ENCODE measurements at regions not wholly inside any gene's neighbourhood (a gene's known extent, or its start where the extent isn't known, plus 50 kb on each side); places are given as distances from the start of the nearest gene placed in this dataset.

- no peak for DNase-seq (ENCODE audit: low spot score)
- in situ Hi-C loops (cut with MboI; ENCODE audit: low pct_unique_long_range_greater_than_20kb, low sequenced_read_pairs, unreplicated experiment), result no loop called here
- TF ChIP-seq CTCF (IDR thresholded peaks at IDR 0.05; ENCODE audit: extremely low read depth, insufficient read depth, missing control alignments), result no peak
Observed at GRCh38 chr3:124353691-124354090, 361.8 kb upstream of the ROPN1 start.

- no peak for TF ChIP-seq CTCF (IDR thresholded peaks at IDR 0.05; ENCODE audit: extremely low read depth, insufficient read depth, missing control alignments)
- DNase-seq (ENCODE audit: low spot score), result no peak
- in situ Hi-C loops (cut with MboI; ENCODE audit: low pct_unique_long_range_greater_than_20kb, low sequenced_read_pairs, unreplicated experiment), result no loop called here
Observed at GRCh38 chr3:124354150-124354549, 362.2 kb upstream of the ROPN1 start.

- in situ Hi-C loops (cut with MboI; ENCODE audit: low pct_unique_long_range_greater_than_20kb, low sequenced_read_pairs, unreplicated experiment), result no loop called here
- no peak for DNase-seq (ENCODE audit: low spot score)
- TF ChIP-seq CTCF (IDR thresholded peaks at IDR 0.05; ENCODE audit: extremely low read depth, insufficient read depth, missing control alignments), result no peak
Observed at GRCh38 chr3:124358156-124358555, 366.2 kb upstream of the ROPN1 start.

- no peak for TF ChIP-seq CTCF (IDR thresholded peaks at IDR 0.05; ENCODE audit: extremely low read depth, insufficient read depth, missing control alignments)
- no peak for DNase-seq (ENCODE audit: low spot score)
- in situ Hi-C loops (cut with MboI; ENCODE audit: low pct_unique_long_range_greater_than_20kb, low sequenced_read_pairs, unreplicated experiment), result no loop called here
Observed at GRCh38 chr3:124360155-124360554, 368.2 kb upstream of the ROPN1 start.

- in situ Hi-C loops (cut with MboI; ENCODE audit: low pct_unique_long_range_greater_than_20kb, low sequenced_read_pairs, unreplicated experiment), result no loop called here
- no peak for DNase-seq (ENCODE audit: low spot score)
- no peak for TF ChIP-seq CTCF (IDR thresholded peaks at IDR 0.05; ENCODE audit: extremely low read depth, insufficient read depth, missing control alignments)
Observed at GRCh38 chr3:124360563-124360962, 368.6 kb upstream of the ROPN1 start.

GRCh38 chr3:124361566-124361965 lies 368.7 kb upstream of the UMPS start:
- TF ChIP-seq CTCF (IDR thresholded peaks at IDR 0.05; ENCODE audit: extremely low read depth, insufficient read depth, missing control alignments), result no peak
- in situ Hi-C loops (cut with MboI; ENCODE audit: low pct_unique_long_range_greater_than_20kb, low sequenced_read_pairs, unreplicated experiment), result no loop called here
- no peak for DNase-seq (ENCODE audit: low spot score)

- DNase-seq (ENCODE audit: low spot score), result no peak
- in situ Hi-C loops (cut with MboI; ENCODE audit: low pct_unique_long_range_greater_than_20kb, low sequenced_read_pairs, unreplicated experiment), result no loop called here
- TF ChIP-seq CTCF (IDR thresholded peaks at IDR 0.05; ENCODE audit: extremely low read depth, insufficient read depth, missing control alignments), result no peak
Observed at GRCh38 chr3:124362455-124362854, 367.8 kb upstream of the UMPS start.
